AG09309 (cell line): ENCODE measurements at regions not wholly inside any gene's neighbourhood (a gene's known extent, or its start where the extent isn't known, plus 50 kb on each side); places are given as distances from the start of the nearest gene placed in this dataset.

Source experiments
- DNase-seq: peaks from one replicate; pipeline ENCODE4 v3.0.0-alpha.2; 2010; ENCODE audit warnings: low read depth
- H3K4me3 ChIP-seq: 2 replicates; pipeline ENCODE4 v1.5.1; 2011; ENCODE audit warnings: mild to moderate bottlenecking, low read depth, low read length, moderate library complexity; ENCODE audit not compliant: control insufficient read depth
- TF ChIP-seq, protein P1 (sequence below): IDR thresholded peaks from 2 replicates; pipeline ENCODE4 v1.5.1; 2011; ENCODE audit warnings: mild to moderate bottlenecking, low read depth, low read length, inconsistent platforms; ENCODE audit not compliant: insufficient read depth, control insufficient read depth; ENCODE audit errors: missing control alignments

DNA sequence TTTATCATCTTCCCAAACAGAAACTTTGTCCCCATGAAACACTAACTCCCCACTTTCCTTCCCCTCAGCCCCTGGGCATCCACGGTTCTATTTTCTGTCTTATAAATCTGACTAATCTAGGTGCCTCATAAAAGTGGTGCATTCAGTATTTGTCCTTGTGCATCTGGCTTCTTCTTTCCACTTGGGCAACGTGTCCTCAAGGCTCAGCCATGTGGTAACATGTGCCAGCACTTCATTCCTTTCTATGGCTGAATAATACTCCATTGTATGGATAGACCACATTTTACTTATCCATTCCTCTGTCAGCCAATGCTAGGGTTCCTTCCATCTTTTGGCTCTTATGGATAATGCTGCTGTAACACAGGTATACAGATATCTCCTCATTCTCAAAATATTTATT is 305.0 kb upstream of the RUNX1 start:
- no peak for DNase-seq
- H3K4me3 ChIP-seq = no peak overlapping the region
- TF ChIP-seq, protein P1, sequence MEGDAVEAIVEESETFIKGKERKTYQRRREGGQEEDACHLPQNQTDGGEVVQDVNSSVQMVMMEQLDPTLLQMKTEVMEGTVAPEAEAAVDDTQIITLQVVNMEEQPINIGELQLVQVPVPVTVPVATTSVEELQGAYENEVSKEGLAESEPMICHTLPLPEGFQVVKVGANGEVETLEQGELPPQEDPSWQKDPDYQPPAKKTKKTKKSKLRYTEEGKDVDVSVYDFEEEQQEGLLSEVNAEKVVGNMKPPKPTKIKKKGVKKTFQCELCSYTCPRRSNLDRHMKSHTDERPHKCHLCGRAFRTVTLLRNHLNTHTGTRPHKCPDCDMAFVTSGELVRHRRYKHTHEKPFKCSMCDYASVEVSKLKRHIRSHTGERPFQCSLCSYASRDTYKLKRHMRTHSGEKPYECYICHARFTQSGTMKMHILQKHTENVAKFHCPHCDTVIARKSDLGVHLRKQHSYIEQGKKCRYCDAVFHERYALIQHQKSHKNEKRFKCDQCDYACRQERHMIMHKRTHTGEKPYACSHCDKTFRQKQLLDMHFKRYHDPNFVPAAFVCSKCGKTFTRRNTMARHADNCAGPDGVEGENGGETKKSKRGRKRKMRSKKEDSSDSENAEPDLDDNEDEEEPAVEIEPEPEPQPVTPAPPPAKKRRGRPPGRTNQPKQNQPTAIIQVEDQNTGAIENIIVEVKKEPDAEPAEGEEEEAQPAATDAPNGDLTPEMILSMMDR = no peak

DNA sequence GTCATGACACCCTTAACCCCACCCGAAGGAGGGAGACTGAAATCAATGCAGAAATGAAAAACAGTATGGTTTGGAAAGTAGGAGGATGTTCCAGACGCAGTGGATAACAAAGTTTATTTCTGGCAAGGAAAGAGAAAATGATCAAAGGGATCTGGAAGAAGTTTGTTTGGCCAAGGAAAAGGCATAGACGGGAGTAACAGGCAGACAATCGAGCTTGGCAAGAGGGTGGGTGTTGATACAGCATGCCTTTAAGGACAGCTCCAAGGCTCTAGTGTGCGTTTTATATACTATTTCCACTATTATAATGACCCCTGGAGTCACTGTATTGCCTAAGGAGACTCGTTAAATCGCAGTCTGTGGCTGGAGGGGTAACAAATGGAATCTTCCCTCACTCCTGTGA is 303.7 kb upstream of the RUNX1 start:
- no peak for DNase-seq

DNA sequence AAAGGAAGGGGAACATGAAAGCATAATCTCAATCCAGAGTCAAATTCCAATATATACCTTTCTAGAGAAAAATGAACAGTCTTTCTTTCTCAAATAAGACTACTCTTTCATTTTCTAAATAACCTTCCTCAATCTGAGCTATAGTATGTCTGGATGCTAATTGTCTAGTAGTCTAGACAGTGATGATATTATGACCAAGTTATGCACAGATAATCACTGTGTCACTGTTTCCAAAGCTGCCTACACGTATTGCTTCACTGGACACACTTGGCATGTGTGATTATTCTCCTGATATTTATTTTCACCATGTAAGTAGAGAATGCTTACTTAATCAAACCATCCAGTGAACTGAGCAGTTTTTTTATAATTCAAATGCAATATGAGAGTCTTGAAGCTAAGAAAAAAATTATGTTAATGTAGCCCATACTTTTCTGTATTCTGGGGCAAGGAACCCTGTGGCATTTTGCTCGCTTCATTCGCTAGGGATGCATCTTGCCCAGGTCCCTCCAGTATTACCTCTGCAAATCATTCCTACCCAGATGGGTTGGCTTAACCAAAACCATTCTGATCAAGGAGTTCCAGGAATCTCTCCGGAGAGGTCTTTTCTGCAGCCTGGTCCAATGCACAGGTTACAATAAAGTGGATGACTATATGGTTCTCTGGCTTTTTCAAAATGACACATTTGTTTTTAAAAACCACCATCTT is 303.1 kb upstream of the RUNX1 start:
- no peak overlapping the region for H3K4me3 ChIP-seq
- peak; percentile 61 for DNase-seq
- TF ChIP-seq, protein P1 = no peak

More for the DNA sequence above, 303.7 kb upstream of the RUNX1 start:
- no peak overlapping the region for H3K4me3 ChIP-seq
- TF ChIP-seq, protein P1 = no peak

DNA sequence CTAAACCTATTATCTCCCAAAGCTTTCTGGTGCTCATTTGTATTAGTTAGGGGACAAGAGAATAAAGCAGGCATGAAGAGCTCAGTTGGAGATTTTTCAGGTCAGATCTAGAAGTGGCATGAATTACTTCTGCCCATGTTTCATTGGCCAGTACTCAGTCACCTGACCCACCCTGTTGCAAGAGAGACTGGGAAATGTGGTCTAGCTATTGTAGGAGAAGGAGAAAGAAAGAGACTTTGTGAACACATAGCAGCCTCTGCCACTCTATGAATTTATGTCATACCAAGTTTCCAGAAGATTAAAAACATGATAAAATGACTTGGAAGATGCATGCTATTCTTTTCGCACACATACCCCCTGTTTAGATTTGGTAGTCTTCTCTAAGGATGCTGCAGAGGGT is 302.3 kb upstream of the RUNX1 start:
- TF ChIP-seq, protein P1 = no peak
- no peak for DNase-seq
- no peak overlapping the region for H3K4me3 ChIP-seq

DNA sequence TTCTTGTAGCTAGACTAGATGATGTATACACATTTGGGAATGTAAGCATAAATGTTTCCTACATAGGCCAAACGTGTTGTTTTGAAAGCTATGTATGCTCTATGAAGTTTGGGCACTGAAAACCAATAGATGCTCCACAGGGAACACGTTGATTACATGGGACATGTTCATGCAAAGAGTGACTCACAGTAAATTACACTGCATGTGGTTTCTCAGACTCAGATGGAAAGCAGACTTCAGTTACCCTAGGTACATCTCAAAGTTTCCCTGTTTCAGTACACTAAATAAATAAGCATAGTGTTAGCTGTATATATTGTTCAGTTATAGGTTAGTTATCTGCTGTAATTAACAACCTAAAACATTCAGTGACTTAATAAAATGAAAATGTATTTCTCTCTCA is 301.9 kb upstream of the RUNX1 start:
- no peak for DNase-seq
- TF ChIP-seq, protein P1 = no peak
- no peak overlapping the region for H3K4me3 ChIP-seq

DNA sequence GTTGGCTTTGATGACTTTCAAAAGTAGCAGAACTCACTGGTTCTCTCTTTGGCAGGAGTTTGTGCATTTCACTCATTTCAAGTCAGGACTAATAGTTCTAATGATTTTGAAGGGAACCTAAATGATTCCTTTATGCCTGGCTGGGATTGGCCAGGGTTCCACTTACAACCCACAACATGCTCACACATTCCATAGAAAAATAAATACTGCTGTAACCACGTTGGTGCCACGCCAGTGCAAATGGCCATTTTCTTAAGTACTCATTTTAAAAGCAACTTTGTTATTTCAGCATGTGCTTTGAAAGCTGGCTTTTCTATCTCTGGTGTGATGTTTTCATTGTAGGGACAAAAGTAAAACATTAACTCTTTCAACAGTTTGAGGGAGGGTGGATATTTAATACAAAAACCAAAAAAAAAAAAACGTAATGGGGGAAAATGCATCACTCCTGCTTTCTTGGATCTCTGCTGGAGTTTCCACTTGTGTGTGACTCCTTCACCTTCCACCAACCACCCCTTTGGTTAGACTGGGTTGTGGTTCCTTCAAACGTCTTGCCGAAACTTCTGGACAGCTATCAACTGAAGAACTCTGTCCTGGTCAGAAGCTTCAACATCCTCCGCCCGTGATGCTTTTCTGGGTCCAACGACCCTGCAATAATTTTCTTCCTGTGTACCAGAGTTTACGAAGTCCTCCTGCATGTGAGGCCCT is 300.4 kb upstream of the RUNX1 start:
- H3K4me3 ChIP-seq = no peak overlapping the region
- TF ChIP-seq, protein P1 = no peak
- no peak for DNase-seq

DNA sequence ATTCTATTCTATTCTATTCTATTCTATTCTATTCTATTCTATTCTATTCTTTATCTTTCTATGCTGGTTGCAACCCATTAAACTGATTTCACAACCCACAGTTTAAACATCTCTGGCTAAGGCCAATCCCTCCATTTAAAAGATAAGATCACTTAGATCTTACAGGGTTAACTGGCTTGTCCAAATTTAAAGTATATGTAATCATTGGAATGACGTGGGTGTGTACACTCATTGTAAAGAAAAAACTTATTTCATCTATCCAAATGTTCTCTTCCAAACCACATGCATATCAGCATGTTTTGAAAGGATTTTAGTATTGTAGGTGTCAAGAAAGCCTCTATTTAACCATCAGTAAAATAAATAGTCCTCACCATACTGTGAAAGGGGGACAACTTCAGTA is 299.6 kb upstream of the RUNX1 start:
- no peak for DNase-seq
- H3K4me3 ChIP-seq = no peak overlapping the region
- TF ChIP-seq, protein P1 = no peak
